ENCODE measurements at regions not wholly inside any gene's neighbourhood (a gene's known extent, or its start where the extent isn't known, plus 50 kb on each side); places are given as distances from the start of the nearest gene placed in this dataset.
A peak's percentile ranks its signal among the peaks of the same experiment; 100 is the strongest.

GRCh38 chr4:113837397-113837796 lies 75.9 kb upstream of the CAMK2D start:
- TF ChIP-seq CTCF (IDR thresholded peaks at IDR 0.05; ENCODE audit: low read depth, low read length, missing control alignments) = no peak

DNA sequence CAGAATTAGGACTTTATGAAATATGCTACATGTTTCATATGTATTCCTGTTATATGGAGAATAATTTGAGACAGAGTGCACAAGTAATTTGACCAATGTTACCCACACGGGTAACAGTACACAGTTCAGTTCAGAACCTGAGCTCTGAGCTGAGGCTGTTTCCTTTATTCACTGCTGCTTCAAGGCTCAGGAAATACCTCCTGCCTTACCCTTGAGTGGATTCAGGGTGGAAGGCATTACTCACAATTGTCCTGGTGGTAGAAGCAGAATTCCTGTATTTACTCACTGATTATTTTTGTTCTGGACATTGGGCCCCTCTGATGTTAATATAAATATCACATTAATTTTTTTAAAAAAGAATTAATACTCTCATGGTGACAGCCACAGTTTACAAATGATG lies 73.5 kb upstream of the CAMK2D start:
- no peak for DNase-seq (ENCODE audit: extremely low read depth, low read depth)
- H3K4me3 ChIP-seq (replicated peaks; ENCODE audit: low read depth, low read length) = no peak overlapping the region
- TF ChIP-seq CTCF (IDR thresholded peaks at IDR 0.05; ENCODE audit: low read depth, low read length, missing control alignments) = no peak

More at GRCh38 chr4:113837397-113837796, 75.9 kb upstream of the CAMK2D start:
- no peak overlapping the region for H3K4me3 ChIP-seq (replicated peaks; ENCODE audit: low read depth, low read length)
- DNase-seq (ENCODE audit: extremely low read depth, low read depth) = peak; percentile 46

- no peak for TF ChIP-seq CTCF (IDR thresholded peaks at IDR 0.05; ENCODE audit: low read depth, low read length, missing control alignments)
- no peak for DNase-seq (ENCODE audit: extremely low read depth, low read depth)
- no peak overlapping the region for H3K4me3 ChIP-seq (replicated peaks; ENCODE audit: low read depth, low read length)
Observed at GRCh38 chr4:113834298-113834697, 72.8 kb upstream of the CAMK2D start.

DNA sequence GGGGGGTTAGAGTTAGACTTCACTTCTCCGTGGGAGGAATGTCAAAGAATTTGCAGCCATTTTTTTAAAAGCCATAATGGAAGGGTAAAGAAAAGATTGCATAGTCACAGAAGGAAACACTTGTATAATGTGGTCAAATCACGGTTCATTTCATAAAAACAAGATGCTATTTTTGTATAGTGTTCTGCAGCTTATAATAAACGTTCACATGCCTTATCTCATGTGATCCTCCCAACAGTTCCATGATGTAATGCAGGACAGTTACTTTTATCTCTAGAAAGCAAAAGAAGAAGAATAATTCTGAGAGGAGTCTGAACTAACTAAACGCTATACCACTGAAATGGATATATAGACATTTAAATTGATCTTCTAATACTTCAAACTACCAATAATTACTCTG lies 71.3 kb upstream of the CAMK2D start:
- TF ChIP-seq CTCF (IDR thresholded peaks at IDR 0.05; ENCODE audit: low read depth, low read length, missing control alignments) = no peak
- no peak overlapping the region for H3K4me3 ChIP-seq (replicated peaks; ENCODE audit: low read depth, low read length)
- no peak for DNase-seq (ENCODE audit: extremely low read depth, low read depth)

- no peak overlapping the region for H3K4me3 ChIP-seq (replicated peaks; ENCODE audit: low read depth, low read length)
- no peak for DNase-seq (ENCODE audit: extremely low read depth, low read depth)
- no peak for TF ChIP-seq CTCF (IDR thresholded peaks at IDR 0.05; ENCODE audit: low read depth, low read length, missing control alignments)
Observed at GRCh38 chr4:113831457-113831856, 69.9 kb upstream of the CAMK2D start.

- no peak overlapping the region for H3K4me3 ChIP-seq (replicated peaks; ENCODE audit: low read depth, low read length)
- no peak for DNase-seq (ENCODE audit: extremely low read depth, low read depth)
Observed at GRCh38 chr4:113828702-113829101, 67.2 kb upstream of the CAMK2D start.

More at GRCh38 chr4:113828702-113829101, 67.2 kb upstream of the CAMK2D start:
- TF ChIP-seq CTCF (IDR thresholded peaks at IDR 0.05; ENCODE audit: low read depth, low read length, missing control alignments) = no peak

Measured in HFF-Myc (cell line).